ENCODE measurements at regions not wholly inside any gene's neighbourhood (a gene's known extent, or its start where the extent isn't known, plus 50 kb on each side); places are given as distances from the start of the nearest gene placed in this dataset.

- Histone ChIP-seq H3K9me3 (peaks cover 0 to 4% of the 10 kb centered on the region in 2 donors), H3K27me3 (no peaks in the 10 kb centered on the region), H3K4me1 (no peaks in the 10 kb centered on the region), H3K36me3 (no peaks in the 10 kb centered on the region), H3K4me3 (no peak overlapping the region), H3K27ac (no peak overlapping the region)
- intact Hi-C loops (cut with DNase I; ENCODE audit: low total_unique reads) = no loop called here
- no peak for TF ChIP-seq POLR2A (IDR thresholded peaks at IDR 0.05)
- no peak for TF ChIP-seq POLR2AphosphoS5 (IDR thresholded peaks at IDR 0.05)
- TF ChIP-seq CTCF (IDR thresholded peaks at IDR 0.05) = no peak
- DNase-seq (ENCODE audit: low spot score in 2 of 2) = no peak
These were observed 92.6 kb upstream of the SERBP1 start for GRCh38 chr1:67522793-67523192.

- Histone ChIP-seq H3K4me3 (no peak overlapping the region), H3K27ac (no peak overlapping the region), H3K27me3 (no peaks in the 10 kb centered on the region), H3K9me3 (no peaks in the 10 kb centered on the region), H3K36me3 (no peaks in the 10 kb centered on the region), H3K4me1 (no peaks in the 10 kb centered on the region)
- TF ChIP-seq POLR2A (IDR thresholded peaks at IDR 0.05) = no peak
- no peak for TF ChIP-seq CTCF (IDR thresholded peaks at IDR 0.05)
- TF ChIP-seq POLR2AphosphoS5 (IDR thresholded peaks at IDR 0.05) = no peak
- intact Hi-C loops (cut with DNase I; ENCODE audit: low total_unique reads) = no loop called here
- DNase-seq (ENCODE audit: low spot score in 2 of 2) = no peak
These were observed 94.2 kb upstream of the SERBP1 start for GRCh38 chr1:67524143-67525052.

GRCh38 chr1:67525053-67525760 lies 95.0 kb upstream of the SERBP1 start:
- no peaks in the 10 kb centered on the region for H3K36me3 ChIP-seq
- no peak overlapping the region for H3K4me3 ChIP-seq
- no peak overlapping the region for H3K27ac ChIP-seq
- no peaks in the 10 kb centered on the region for H3K4me1 ChIP-seq
- TF ChIP-seq POLR2A (IDR thresholded peaks at IDR 0.05) = no peak
- no peak for TF ChIP-seq POLR2AphosphoS5 (IDR thresholded peaks at IDR 0.05)
- no peak for TF ChIP-seq CTCF (IDR thresholded peaks at IDR 0.05)
- intact Hi-C loops (cut with DNase I; ENCODE audit: low total_unique reads) = no loop called here
- H3K27me3 ChIP-seq = no peaks in the 10 kb centered on the region
- H3K9me3 ChIP-seq = no peaks in the 10 kb centered on the region
- no peak for DNase-seq (ENCODE audit: low spot score in 2 of 2)

- H3K36me3 ChIP-seq = no peaks in the 10 kb centered on the region
- H3K9me3 ChIP-seq = no peaks in the 10 kb centered on the region
- no peaks in the 10 kb centered on the region for H3K27me3 ChIP-seq
- H3K27ac ChIP-seq = no peak overlapping the region
- H3K4me3 ChIP-seq = no peak overlapping the region
- H3K4me1 ChIP-seq = no peaks in the 10 kb centered on the region
- DNase-seq (ENCODE audit: low spot score in 2 of 2) = no peak
- intact Hi-C loops (cut with DNase I; ENCODE audit: low total_unique reads) = no loop called here
- TF ChIP-seq POLR2AphosphoS5 (IDR thresholded peaks at IDR 0.05) = no peak
- TF ChIP-seq CTCF (IDR thresholded peaks at IDR 0.05) = no peak
- TF ChIP-seq POLR2A (IDR thresholded peaks at IDR 0.05) = no peak
These were observed 97.9 kb upstream of the SERBP1 start for GRCh38 chr1:67528141-67528540.

GRCh38 chr1:67530071-67530470 lies 99.9 kb upstream of the SERBP1 start:
- Histone ChIP-seq H3K27ac (no peak overlapping the region), H3K36me3 (no peaks in the 10 kb centered on the region), H3K27me3 (no peaks in the 10 kb centered on the region), H3K4me3 (no peak overlapping the region), H3K9me3 (no peaks in the 10 kb centered on the region), H3K4me1 (no peaks in the 10 kb centered on the region)
- intact Hi-C loops (cut with DNase I; ENCODE audit: low total_unique reads) = loop anchor here (10.0 kb wide), 1 partner anchor 225 kb away; no protein-coding TSS in a partner anchor
- TF ChIP-seq POLR2AphosphoS5 (IDR thresholded peaks at IDR 0.05) (no peak), CTCF (IDR thresholded peaks at IDR 0.05) (no peak), POLR2A (IDR thresholded peaks at IDR 0.05) (no peak)
- no peak for DNase-seq (ENCODE audit: low spot score in 2 of 2)

Data from breast epithelium (tissue), 4 donors.